GM12878 (cell line): ENCODE measurements at regions not wholly inside any gene's neighbourhood (a gene's known extent, or its start where the extent isn't known, plus 50 kb on each side); places are given as distances from the start of the nearest gene placed in this dataset.

Source experiments
- ATAC-seq: fragments of 200-7000 bp; cut with Tn5 transposase; 3 replicates; pipeline ENCODE4 v1.9.1; 2020; ENCODE audit warnings: mild to moderate bottlenecking, moderate library complexity
- BruUV-seq: library from RNA; stranded (reverse); fragments of 400-500 nt; replicated peaks from 2 replicates; lab custom pipeline; 2021; lab: Mats Ljungman, UMichigan
- CTCF ChIA-PET: fragments of 300-600 bp; sonication (Branson Sonifier 250); formaldehyde crosslinking; extraction: SDS; loops from one replicate; lab custom pipeline; 2021; ENCODE audit warnings: inconsistent platforms; lab: Yijun Ruan, JAX
- POLR2A ChIA-PET: fragments of 350-600 bp; formaldehyde crosslinking; extraction: SDS; loops from one replicate; lab custom pipeline; 2021; ENCODE audit warnings: inconsistent platforms; lab: Charles Lee
- RAD21 ChIA-PET: fragments of 300-600 bp; sonication (Branson Sonifier 250); formaldehyde crosslinking; loops from one replicate; lab custom pipeline; 2023; ENCODE audit warnings: antibody characterized with exemption; ENCODE audit not compliant: unreplicated experiment; lab: Charles Lee
- SMC1A ChIA-PET: fragments of 300-600 bp; sonication (Branson Sonifier 250); formaldehyde crosslinking; loops from one replicate; lab custom pipeline; 2023; ENCODE audit not compliant: unreplicated experiment, uncharacterized antibody; lab: Charles Lee
- DNase-seq: peaks from one replicate; pipeline ENCODE4 v3.0.0-alpha.2; 2011; ENCODE audit warnings: low read depth, low spot score
- FAIRE-seq: peaks from 3 replicates; lab custom pipeline; 2011; peaks lifted over from hg19 to GRCh38; lab: Jason Lieb, UNC
- H2AFZ ChIP-seq: 2 replicates; pipeline ENCODE4 v1.6.0; 2011; ENCODE audit warnings: low read depth, low read length, control low read depth; ENCODE audit not compliant: control insufficient read depth
- H3K27ac ChIP-seq: 2 replicates; pipeline ENCODE4 v1.5.1; 2011; ENCODE audit warnings: control low read depth; ENCODE audit not compliant: control insufficient read depth, insufficient read depth
- H3K27me3 ChIP-seq, 2 experiments: replicated peaks in 1 of 2; 2 replicates each; pipeline versions ENCODE4 v1.6.0 to v1.6.1; 2011; ENCODE audit warnings: low read length in 1 of 2; ENCODE audit not compliant: control insufficient read depth in 2 of 2, insufficient read depth in 2 of 2
- H3K36me3 ChIP-seq, 2 experiments: 2 replicates each; pipeline ENCODE4 v1.5.1; 2011; ENCODE audit warnings: low read length in 1 of 2; ENCODE audit not compliant: control insufficient read depth in 2 of 2, insufficient read depth in 2 of 2
- H3K4me1 ChIP-seq: 2 replicates; pipeline ENCODE4 v1.6.1; 2011; ENCODE audit warnings: mild to moderate bottlenecking, low read length, moderate library complexity, mixed read lengths; ENCODE audit not compliant: control insufficient read depth, insufficient read depth
- H3K4me2 ChIP-seq: 2 replicates; pipeline ENCODE4 v1.6.0; 2011; ENCODE audit warnings: control low read depth; ENCODE audit not compliant: control insufficient read depth, insufficient read depth
- H3K4me3 ChIP-seq: fragments of 200-600 bp; sonication (generic); 2 replicates; pipeline ENCODE4 v1.5.1; 2016
- H3K79me2 ChIP-seq: 2 replicates; pipeline ENCODE4 v1.6.0; 2011; ENCODE audit warnings: low read length; ENCODE audit not compliant: control insufficient read depth, insufficient read depth
- H3K9ac ChIP-seq: 2 replicates; pipeline ENCODE4 v1.8.0; 2011; ENCODE audit warnings: low read length, control low read depth, mixed read lengths; ENCODE audit not compliant: control insufficient read depth, insufficient read depth
- H3K9me3 ChIP-seq: replicated peaks from 3 replicates; pipeline ENCODE4 v1.5.1; 2011; ENCODE audit warnings: mild to moderate bottlenecking, low read length; ENCODE audit not compliant: control insufficient read depth, insufficient read depth
- H4K20me1 ChIP-seq: 2 replicates; pipeline ENCODE4 v1.6.0; 2011; ENCODE audit not compliant: control insufficient read depth, insufficient read depth
- CBX5 ChIP-seq: sonication (generic); IDR thresholded peaks from 2 replicates; pipeline ENCODE4 v1.6.1; 2016; ENCODE audit warnings: low read depth, moderate library complexity, mild to moderate bottlenecking, inconsistent platforms
- CREB1 ChIP-seq: IDR thresholded peaks from 2 replicates; pipeline ENCODE4 v1.6.1; 2012; ENCODE audit warnings: low read depth, mild to moderate bottlenecking, inconsistent platforms
- DPF2 ChIP-seq: fragments of 450-650 bp; IDR thresholded peaks from 2 replicates; pipeline ENCODE4 v1.6.1; 2017; ENCODE audit warnings: mild to moderate bottlenecking
- ELK1 ChIP-seq: IDR thresholded peaks from 2 replicates; pipeline ENCODE4 v1.6.1; 2012; ENCODE audit warnings: low read depth, low read length, improper control_type of control experiment
- MAX ChIP-seq: IDR thresholded peaks from 2 replicates; pipeline ENCODE4 v1.6.1; 2012; ENCODE audit warnings: low read depth, low read length, improper control_type of control experiment
- NFXL1 ChIP-seq: fragments of 450-650 bp; IDR thresholded peaks from 2 replicates; pipeline ENCODE4 v1.6.1; 2017; ENCODE audit warnings: antibody characterized with exemption, mild to moderate bottlenecking, borderline replicate concordance
- NR2C2 ChIP-seq: IDR thresholded peaks from 2 replicates; pipeline ENCODE4 v1.6.1; 2011; ENCODE audit warnings: borderline replicate concordance, low read depth; ENCODE audit not compliant: control insufficient read depth, insufficient read length
- POLR2AphosphoS2 ChIP-seq: IDR thresholded peaks from 2 replicates; pipeline ENCODE4 v1.6.1; 2011; ENCODE audit warnings: low read depth, mild to moderate bottlenecking, low read length, improper control_type of control experiment, moderate library complexity
- RUNX3 ChIP-seq: IDR thresholded peaks from 2 replicates; pipeline ENCODE4 v1.6.1; 2012; ENCODE audit warnings: low read length, inconsistent platforms
- WGBS: methylation state at CpG from one replicate; pipeline ENCODE4 v1.1.6; 2016; ENCODE audit warnings: low lambda C conversion rate; ENCODE audit not compliant: insufficient replicate concordance, insufficient coverage; ENCODE audit errors: missing lambda C conversion rate; 5-methylcytosine and 5-hydroxymethylcytosine counted together
- in situ Hi-C: fragments of 300-500 bp; cut with MboI; formaldehyde crosslinking; loops from 9 replicates; pipeline ENCODE4 v1.14.3; 2018; ENCODE audit warnings: mixed read lengths
- intact Hi-C: fragments of 100-400 bp; cut with micrococcal nuclease; formaldehyde crosslinking; loops from one replicate; pipeline ENCODE4 v1.14.2; 2022; ENCODE audit not compliant: unreplicated experiment
- TF ChIP-seq, protein P1 (sequence below): IDR thresholded peaks from 2 replicates; pipeline ENCODE4 v1.6.1; 2011; ENCODE audit warnings: borderline replicate concordance, low read depth, mild to moderate bottlenecking, moderate library complexity, mixed read lengths, low read length; ENCODE audit not compliant: insufficient read depth; ENCODE audit errors: extremely low read length

DNA sequence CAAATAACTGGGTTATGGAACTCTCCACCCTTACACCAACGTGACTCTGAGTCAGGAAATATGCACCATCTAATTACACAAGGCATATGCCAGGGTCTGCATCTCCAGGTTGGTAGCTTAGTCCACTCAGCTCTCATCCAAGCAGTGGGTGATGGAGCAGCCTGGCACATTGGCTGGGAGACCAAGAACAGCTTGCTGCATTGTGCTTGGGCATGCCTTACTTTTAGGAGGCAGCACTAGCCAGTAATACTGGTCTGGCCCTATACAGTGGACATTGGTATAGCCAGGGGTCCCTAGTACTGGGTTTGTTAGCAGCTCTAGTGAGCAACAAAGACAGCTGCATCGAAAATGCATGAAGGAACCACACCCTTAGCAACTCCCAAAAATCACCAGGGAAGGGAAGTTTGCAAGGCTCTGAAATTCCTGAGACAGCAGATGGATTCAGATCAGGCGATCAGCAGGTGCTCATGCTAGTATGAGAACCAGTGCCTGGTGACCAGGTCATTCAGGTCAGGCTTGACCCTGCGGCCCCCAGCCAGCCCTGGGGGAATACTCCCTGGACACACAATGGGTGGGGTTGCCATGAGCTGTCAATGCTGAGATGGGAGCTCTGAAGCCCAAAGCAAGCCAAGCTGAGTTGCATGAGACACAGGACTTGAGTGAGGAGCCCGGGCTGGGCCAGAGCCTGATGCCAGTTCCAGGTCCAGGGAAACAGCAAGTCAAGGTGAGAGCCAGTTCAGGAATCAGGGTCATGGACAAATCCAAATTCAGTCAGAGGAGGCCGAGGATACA, 217.9 kb upstream of the ZMIZ1 start:
- DNase-seq = no peak
- SMC1A ChIA-PET = no interaction called here
- H2AFZ ChIP-seq = no peak overlapping the region
- TF ChIP-seq CBX5 = no peak
- no peak for TF ChIP-seq DPF2
- TF ChIP-seq, all 136 proteins: peak for 0
- BruUV-seq = no TSS peak
- no peaks in the 10 kb centered on the region for H3K4me1 ChIP-seq
- 13% methylated on average over 6 of the region's 6 CpGs for WGBS
- no peaks in the 10 kb centered on the region for H4K20me1 ChIP-seq
- in situ Hi-C loops (no loop called here), intact Hi-C loops (no loop called here)
- H3K27me3 ChIP-seq = peaks cover 0 to 2% of the 10 kb centered on the region in 2 experiments; a peak in 2 of 4 replicates
- no peak overlapping the region for H3K4me3 ChIP-seq
- H3K9me3 ChIP-seq = no peaks in the 10 kb centered on the region
- ChIA-PET RAD21 (no interaction called here), POLR2A (no interaction called here), CTCF (interaction anchor here (1.1 to 1.2 kb wide), 2 partner anchors 8 to 286 kb away, joined by 3 read pairs; no protein-coding TSS in a partner anchor)
- H3K79me2 ChIP-seq = no peaks in the 10 kb centered on the region
- H3K9ac ChIP-seq = no peak overlapping the region
- H3K27ac ChIP-seq = no peak overlapping the region
- H3K36me3 ChIP-seq = no peaks in the 10 kb centered on the region
- no peak for ATAC-seq
- no peak overlapping the region for H3K4me2 ChIP-seq
- FAIRE-seq = no peak

GRCh38 chr10:78851647-78852046, 217.1 kb upstream of the ZMIZ1 start:
- WGBS = 10% methylated on average over 4 of the region's 4 CpGs

More at GRCh38 chr10:78851647-78852046, 217.1 kb upstream of the ZMIZ1 start:
- Histone ChIP-seq H3K36me3 (no peaks in the 10 kb centered on the region), H2AFZ (no peak overlapping the region), H3K27ac (no peak overlapping the region), H3K4me3 (no peak overlapping the region), H3K9me3 (no peaks in the 10 kb centered on the region), H3K27me3 (peaks cover 0 to 2% of the 10 kb centered on the region in 2 experiments; a peak in 2 of 4 replicates), H3K4me1 (no peaks in the 10 kb centered on the region), H3K9ac (no peak overlapping the region), H4K20me1 (no peaks in the 10 kb centered on the region), H3K4me2 (no peak overlapping the region)
- CTCF ChIA-PET = interaction anchor here (1.0 to 3.2 kb wide), 3 partner anchors 11 to 344 kb away, joined by 3 to 17 read pairs (median 3); no protein-coding TSS in a partner anchor
- no peak for ATAC-seq
- in situ Hi-C loops = no loop called here
- FAIRE-seq = no peak
- no TSS peak for BruUV-seq
- SMC1A ChIA-PET = interaction anchor here (0.5 kb wide), 1 partner anchor 1198 kb away, joined by 3 read pairs; no protein-coding TSS in a partner anchor
- intact Hi-C loops = loop anchor here (2.0 kb wide), 1 partner anchor 343 kb away; no protein-coding TSS in a partner anchor
- POLR2A ChIA-PET = no interaction called here
- RAD21 ChIA-PET = no interaction called here
- TF ChIP-seq NFXL1 (no peak), POLR2AphosphoS2 (no peak), NR2C2 (no peak), CREB1 (no peak), MAX (no peak), RUNX3 (no peak), ELK1 (no peak)
- TF ChIP-seq, protein P1, sequence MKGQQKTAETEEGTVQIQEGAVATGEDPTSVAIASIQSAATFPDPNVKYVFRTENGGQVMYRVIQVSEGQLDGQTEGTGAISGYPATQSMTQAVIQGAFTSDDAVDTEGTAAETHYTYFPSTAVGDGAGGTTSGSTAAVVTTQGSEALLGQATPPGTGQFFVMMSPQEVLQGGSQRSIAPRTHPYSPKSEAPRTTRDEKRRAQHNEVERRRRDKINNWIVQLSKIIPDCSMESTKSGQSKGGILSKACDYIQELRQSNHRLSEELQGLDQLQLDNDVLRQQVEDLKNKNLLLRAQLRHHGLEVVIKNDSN = no peak
- TF ChIP-seq, all 136 proteins: peak for 0
- H3K79me2 ChIP-seq = no peaks in the 10 kb centered on the region
- DNase-seq = no peak
